Stimulated activated CD8-positive, alpha-beta memory T cell treated with anti-CD3 and anti-CD28 coated beads, Interleukin-4, amount 100 ng/mL, for 4 hours (primary cell): ENCODE measurements at regions not wholly inside any gene's neighbourhood (a gene's known extent, or its start where the extent isn't known, plus 50 kb on each side); places are given as distances from the start of the nearest gene placed in this dataset.

Source experiments
- DNase-seq, 2 donors: peaks; one replicate each; pipeline ENCODE4 v3.0.0-alpha.2; 2020; ENCODE audit warnings: low read depth in 2 of 2, low spot score in 1 of 2

GRCh38 chr7:32347244-32347828, 142.8 kb downstream of the LSM5 start:
- DNase-seq: no peak

- no peak for DNase-seq
Observed at GRCh38 chr7:32346253-32346652, 143.9 kb downstream of the LSM5 start.

GRCh38 chr7:32336726-32337125, 153.5 kb downstream of the LSM5 start:
- DNase-seq: no peak

- DNase-seq: no peak
Observed at GRCh38 chr7:32335107-32335506, 155.1 kb downstream of the LSM5 start.

- DNase-seq: no peak
Observed at GRCh38 chr7:32330602-32331001, 159.6 kb downstream of the LSM5 start.

DNA sequence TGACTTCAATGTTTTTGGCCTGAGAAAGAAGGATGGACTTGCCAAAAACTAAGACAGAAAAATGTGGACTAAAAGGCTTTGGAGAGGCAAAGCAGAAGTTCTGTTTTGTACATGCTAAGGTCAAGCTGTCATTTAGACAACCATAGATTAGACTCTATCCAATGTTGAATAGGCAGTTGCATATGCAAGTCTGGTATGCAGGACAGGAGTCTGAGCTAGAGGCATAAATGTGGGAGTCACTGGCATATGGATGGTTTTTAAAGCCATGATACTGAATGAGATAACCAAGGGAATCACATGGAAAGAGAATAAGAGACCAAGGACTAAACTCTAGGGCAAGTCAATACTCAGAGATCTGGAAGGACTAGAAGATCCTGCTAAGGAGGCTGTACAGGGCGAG, 164.1 kb downstream of the LSM5 start:
- DNase-seq: no peak

DNA sequence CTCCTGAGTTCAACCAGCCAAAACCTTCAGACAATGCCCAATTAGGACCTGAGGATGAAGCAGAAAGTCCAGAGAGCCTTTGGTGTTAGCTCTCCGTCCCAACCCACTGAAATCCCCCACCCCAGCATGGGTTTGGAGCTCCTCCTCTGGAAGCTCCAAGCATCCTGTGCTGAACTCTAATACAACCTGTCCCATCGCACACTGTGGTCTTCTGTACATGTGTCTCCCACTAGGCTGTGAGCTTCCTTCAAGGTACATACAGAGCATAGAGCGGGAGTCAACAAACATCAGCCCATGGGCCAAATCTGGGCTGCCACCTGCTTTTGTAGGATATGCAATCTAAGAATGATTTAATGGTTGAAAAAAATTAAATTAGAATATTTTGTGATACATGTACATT, 166.5 kb downstream of the LSM5 start:
- no peak for DNase-seq

DNA sequence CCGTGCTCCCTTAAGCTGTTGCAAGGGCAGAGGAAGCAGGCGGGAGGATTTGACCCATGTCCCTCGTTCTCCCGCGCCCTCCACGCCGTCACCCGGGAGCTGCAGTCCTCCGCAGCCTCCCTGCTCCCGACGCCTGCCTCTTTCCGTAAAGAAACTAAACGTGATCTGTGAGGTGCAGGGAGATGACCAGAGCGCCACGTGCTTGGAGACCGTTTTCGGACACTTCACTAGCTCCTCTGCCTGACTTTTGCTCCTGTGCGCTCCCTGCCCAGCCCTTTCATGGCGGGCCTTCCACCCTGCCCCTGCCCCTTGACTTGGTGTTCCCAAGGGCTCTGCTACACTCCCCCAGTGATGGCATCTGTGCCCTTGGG, 171.2 kb downstream of the LSM5 start:
- no peak for DNase-seq

GRCh38 chr7:32318300-32319011, 171.7 kb downstream of the LSM5 start:
- no peak for DNase-seq

GRCh38 chr7:32316839-32317238, 173.3 kb downstream of the LSM5 start:
- no peak for DNase-seq

- DNase-seq: no peak
Observed at GRCh38 chr7:32314761-32315160, 175.4 kb downstream of the LSM5 start.

GRCh38 chr7:32301427-32301826, 188.8 kb downstream of the LSM5 start:
- DNase-seq: no peak

GRCh38 chr7:32299133-32299702, 191.0 kb downstream of the LSM5 start:
- no peak for DNase-seq

DNA sequence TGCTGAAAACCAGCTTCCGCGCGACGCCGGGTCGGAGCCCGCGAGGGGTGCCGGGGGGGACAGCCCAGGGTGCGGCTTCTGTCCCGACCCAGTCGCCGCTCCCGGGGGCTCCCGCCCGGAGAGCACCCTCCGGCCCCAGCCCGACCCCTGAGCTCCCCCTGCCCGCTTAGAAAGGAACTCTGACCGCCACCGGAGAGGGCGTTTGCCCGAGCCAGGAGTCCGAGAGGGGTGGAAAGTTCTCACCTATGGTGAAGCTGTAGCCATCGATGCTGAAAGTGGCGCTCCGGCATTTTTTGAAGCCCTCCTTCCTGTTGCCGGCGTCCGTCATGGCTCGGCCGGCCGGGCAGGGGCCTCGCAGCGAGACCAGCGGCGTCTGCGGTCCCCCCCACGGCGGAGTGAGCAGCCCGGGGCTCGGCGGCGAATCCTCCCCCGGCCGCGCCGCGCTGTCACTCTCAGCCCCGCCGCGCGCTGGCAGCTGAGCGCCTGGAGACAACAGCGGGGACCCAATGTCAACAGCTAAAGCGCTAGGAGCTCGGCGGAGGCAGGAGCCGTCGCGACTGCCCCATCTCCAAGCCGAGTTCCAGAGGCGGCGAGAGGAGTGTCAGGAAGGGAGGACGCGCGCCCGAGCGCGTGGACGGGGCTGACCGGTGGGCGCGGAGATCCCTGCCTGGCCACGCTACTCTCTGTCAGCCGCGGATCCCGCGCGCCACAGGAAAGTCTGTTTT, 191.6 kb downstream of the LSM5 start:
- DNase-seq: no peak

- no peak for DNase-seq
Observed at GRCh38 chr7:32293833-32294232, 196.3 kb downstream of the LSM5 start.

DNA sequence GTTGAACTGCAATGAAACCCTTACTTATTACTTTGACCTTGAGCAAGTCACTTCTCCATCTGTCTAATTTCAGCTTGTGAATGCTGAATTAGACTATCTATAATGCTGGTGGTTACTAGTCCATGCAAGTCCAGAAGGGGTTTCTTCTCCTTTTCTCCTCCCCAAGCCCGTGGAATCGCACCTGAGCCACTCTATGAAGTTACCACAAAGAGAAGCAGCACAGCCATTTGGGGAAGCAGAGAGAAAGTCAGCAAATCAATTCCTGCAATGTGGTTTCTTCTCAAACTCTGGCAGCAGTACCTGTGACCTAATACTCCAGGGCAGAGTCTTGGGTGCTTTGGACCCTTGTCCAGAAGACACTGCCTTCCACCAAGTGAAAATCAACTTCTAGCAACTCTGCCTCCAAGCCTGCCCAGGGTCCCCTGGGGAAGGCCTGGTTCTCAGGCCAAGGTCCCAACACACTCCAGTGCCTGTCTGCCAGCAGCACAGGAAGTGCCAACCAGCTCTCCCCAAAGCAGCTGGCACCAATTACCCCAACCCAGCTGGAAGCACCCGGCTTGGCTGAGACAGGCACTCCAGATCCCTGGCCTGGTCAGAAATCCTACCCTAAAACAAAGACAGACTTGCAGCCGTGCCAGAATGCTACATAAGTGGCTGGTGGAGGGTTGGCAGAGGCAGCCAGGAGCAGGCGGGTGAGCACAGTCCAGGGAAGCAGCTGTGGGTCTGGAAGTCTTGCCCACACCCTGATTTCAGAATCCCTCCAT, 200.3 kb downstream of the LSM5 start:
- DNase-seq: no peak

GRCh38 chr7:32285698-32286097, 204.5 kb downstream of the LSM5 start:
- DNase-seq: no peak

DNA sequence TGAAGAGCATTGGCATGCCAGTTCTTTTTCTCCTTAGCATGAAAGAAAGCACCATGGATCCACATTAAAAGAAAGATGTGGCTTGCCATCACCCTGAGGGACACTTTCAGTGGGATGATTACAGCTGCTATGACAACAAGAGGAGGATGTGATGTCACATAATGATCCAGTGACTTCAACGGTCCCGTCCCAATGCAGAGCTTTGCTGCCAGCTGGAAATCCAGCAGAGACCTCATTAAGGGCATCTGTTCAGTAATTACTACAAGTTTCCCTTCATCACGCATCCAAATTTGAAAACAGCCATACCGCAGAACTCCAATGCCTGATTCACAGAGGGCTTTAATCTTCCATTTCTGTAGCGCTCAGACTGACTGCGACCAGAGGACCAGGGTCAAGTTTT, 206.6 kb downstream of the LSM5 start:
- no peak for DNase-seq

GRCh38 chr7:32279500-32279899, 209.3 kb upstream of the PDE1C start:
- DNase-seq: no peak

- no peak for DNase-seq
Observed at GRCh38 chr7:32275216-32276009, 205.2 kb upstream of the PDE1C start.

DNA sequence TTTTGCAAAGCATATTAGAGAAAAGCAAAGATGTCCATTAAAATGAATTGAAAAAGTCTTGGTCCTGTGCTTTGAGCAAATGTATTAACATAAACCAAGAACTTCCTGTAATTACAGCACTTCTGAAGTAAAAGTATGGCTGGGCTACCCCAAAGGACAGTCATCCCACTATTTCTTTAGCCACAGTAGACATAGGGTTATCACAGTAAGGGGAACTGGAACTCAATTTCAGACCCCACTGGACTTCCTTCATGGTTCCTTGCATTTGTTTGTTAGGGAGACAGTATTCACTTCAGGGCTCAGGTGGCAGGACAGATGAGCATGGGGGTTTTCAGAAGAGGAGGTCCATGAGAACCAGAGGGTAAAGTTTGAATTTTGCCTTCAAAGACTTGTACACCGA, 203.1 kb upstream of the PDE1C start:
- DNase-seq: no peak
